ENCODE measurements at regions not wholly inside any gene's neighbourhood (a gene's known extent, or its start where the extent isn't known, plus 50 kb on each side); places are given as distances from the start of the nearest gene placed in this dataset.

GRCh38 chr2:238716171-238716570, 131.7 kb upstream of the TWIST2 start:
- intact Hi-C loops (cut with DNase I; ENCODE audit: low total_unique reads), result no loop called here
- WGBS, 5 donors, result 77 to 83% (median 81%) methylated on average over 12 of the region's 12 CpGs
- TF ChIP-seq POLR2A (IDR thresholded peaks at IDR 0.05) (no peak), CTCF (IDR thresholded peaks at IDR 0.05 in 8 of 11, conservative IDR thresholded peaks at IDR 0.05 in 3 of 11) (no peak), POLR2AphosphoS5 (IDR thresholded peaks at IDR 0.05) (no peak)

GRCh38 chr2:238716585-238716984, 131.3 kb upstream of the TWIST2 start:
- 68 to 77% (median 70%) methylated on average over 17 of the region's 17 CpGs for WGBS, 5 donors

More at GRCh38 chr2:238716171-238716570, 131.7 kb upstream of the TWIST2 start:
- no peaks in the 10 kb centered on the region for H3K4me1 ChIP-seq
- no peak overlapping the region for H3K4me3 ChIP-seq
- peaks cover 0 to 51% (median 0%) of the 10 kb centered on the region in 7 donors for H3K27me3 ChIP-seq (replicated peaks in 1 of 7)
- no peak overlapping the region for H3K27ac ChIP-seq
- DNase-seq, result no peak
- H3K36me3 ChIP-seq, result no peaks in the 10 kb centered on the region
- H3K9me3 ChIP-seq, result no peaks in the 10 kb centered on the region

DNA sequence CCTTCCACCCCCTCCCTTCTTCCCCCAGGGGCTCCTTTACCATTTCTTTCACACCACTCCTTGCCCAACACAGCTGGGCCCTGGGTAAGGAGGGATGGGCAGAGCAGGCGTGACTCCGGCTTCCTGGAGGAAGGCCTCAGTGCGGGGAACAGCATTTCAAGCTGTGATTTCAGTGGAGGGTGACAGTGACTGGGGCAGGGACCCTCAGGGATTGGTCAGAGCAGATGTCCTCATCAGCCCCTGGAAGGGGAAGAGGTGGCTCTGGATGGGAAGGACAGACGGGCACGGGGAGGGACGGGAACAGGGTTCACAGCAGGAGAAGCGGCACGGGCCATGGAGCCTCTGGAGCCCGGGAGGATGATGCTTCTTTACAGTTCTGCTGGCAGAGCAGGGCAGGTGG, 130.8 kb upstream of the TWIST2 start:
- H3K4me1 ChIP-seq, result no peaks in the 10 kb centered on the region
- peaks cover 0 to 42% (median 0%) of the 10 kb centered on the region in 7 donors for H3K27me3 ChIP-seq (replicated peaks in 1 of 7)
- peaks cover 0 to under 1% (median 0%) of the 10 kb centered on the region in 8 donors for H3K9me3 ChIP-seq
- no peak overlapping the region for H3K27ac ChIP-seq
- no peaks in the 10 kb centered on the region for H3K36me3 ChIP-seq
- TF ChIP-seq CTCF (IDR thresholded peaks at IDR 0.05 in 8 of 11, conservative IDR thresholded peaks at IDR 0.05 in 3 of 11), result no peak
- TF ChIP-seq POLR2A (IDR thresholded peaks at IDR 0.05), result no peak
- no peak for TF ChIP-seq POLR2AphosphoS5 (IDR thresholded peaks at IDR 0.05)
- no peak overlapping the region for H3K4me3 ChIP-seq
- no peak for DNase-seq
- intact Hi-C loops (cut with DNase I; ENCODE audit: low total_unique reads), result no loop called here
- WGBS, 5 donors, result 78 to 86% (median 81%) methylated on average over 9 of the region's 9 CpGs

More at GRCh38 chr2:238716585-238716984, 131.3 kb upstream of the TWIST2 start:
- DNase-seq, result no peak
- Histone ChIP-seq H3K27me3 (replicated peaks in 1 of 7) (peaks cover 0 to 47% (median 0%) of the 10 kb centered on the region in 7 donors), H3K36me3 (no peaks in the 10 kb centered on the region), H3K4me3 (no peak overlapping the region), H3K4me1 (no peaks in the 10 kb centered on the region), H3K9me3 (no peaks in the 10 kb centered on the region), H3K27ac (no peak overlapping the region)
- TF ChIP-seq POLR2A (IDR thresholded peaks at IDR 0.05) (no peak), CTCF (IDR thresholded peaks at IDR 0.05 in 8 of 11, conservative IDR thresholded peaks at IDR 0.05 in 3 of 11) (no peak)
- intact Hi-C loops (cut with DNase I; ENCODE audit: low total_unique reads), result no loop called here

- intact Hi-C loops (cut with DNase I; ENCODE audit: low total_unique reads), result no loop called here
- Histone ChIP-seq H3K4me3 (no peak overlapping the region), H3K27me3 (replicated peaks in 1 of 7) (peaks cover 0 to 38% (median 0%) of the 10 kb centered on the region in 7 donors), H3K9me3 (peaks cover 0 to 9% (median 0%) of the 10 kb centered on the region in 8 donors), H3K27ac (no peak overlapping the region), H3K36me3 (no peaks in the 10 kb centered on the region), H3K4me1 (no peaks in the 10 kb centered on the region)
- DNase-seq, result no peak
- no peak for TF ChIP-seq CTCF (IDR thresholded peaks at IDR 0.05 in 8 of 11, conservative IDR thresholded peaks at IDR 0.05 in 3 of 11)
- WGBS, 5 donors, result 83 to 91% (median 87%) methylated on average over 10 of the region's 10 CpGs
Measured at GRCh38 chr2:238719641-238720040, 128.2 kb upstream of the TWIST2 start.

All from spleen (tissue), 11 donors.